Keratinocyte (primary cell): ENCODE measurements at regions not wholly inside any gene's neighbourhood (a gene's known extent, or its start where the extent isn't known, plus 50 kb on each side); places are given as distances from the start of the nearest gene placed in this dataset.

Experiments used
- DNase-seq: peaks from one replicate; pipeline ENCODE4 v3.0.0-alpha.2; 2011; ENCODE audit warnings: low read depth, missing footprints, low spot score
- FAIRE-seq: peaks from 2 replicates; lab custom pipeline; 2011; peaks lifted over from hg19 to GRCh38; lab: Jason Lieb, UNC
- H2AFZ ChIP-seq: 2 replicates; pipeline ENCODE4 v1.6.0; 2012; ENCODE audit warnings: low read length, control low read depth, inconsistent platforms; ENCODE audit not compliant: control insufficient read depth
- H3K27ac ChIP-seq: 2 replicates; pipeline ENCODE4 v1.5.1; 2011; ENCODE audit warnings: low read length; ENCODE audit not compliant: control insufficient read depth, insufficient read depth
- H3K27me3 ChIP-seq: 3 replicates; pipeline ENCODE4 v1.6.0; 2011; ENCODE audit warnings: low read length; ENCODE audit not compliant: control insufficient read depth, insufficient read depth; ENCODE audit errors: extremely low read depth
- H3K36me3 ChIP-seq, 2 experiments: 2 replicates in 1 of 2; 3 replicates in 1 of 2; pipeline ENCODE4 v1.5.1; 2011; ENCODE audit warnings: low read length in 2 of 2, mild to moderate bottlenecking in 1 of 2; ENCODE audit not compliant: control insufficient read depth in 2 of 2, insufficient read depth in 2 of 2; ENCODE audit errors: extremely low read depth in 1 of 2
- H3K4me1 ChIP-seq: 3 replicates; pipeline ENCODE4 v1.5.1; 2011; ENCODE audit warnings: low read length; ENCODE audit not compliant: control insufficient read depth, insufficient read depth; ENCODE audit errors: extremely low read depth
- H3K4me2 ChIP-seq: 3 replicates; pipeline ENCODE4 v1.6.0; 2011; ENCODE audit warnings: low read depth, low read length; ENCODE audit not compliant: control insufficient read depth, insufficient read depth; ENCODE audit errors: extremely low read depth
- H3K4me3 ChIP-seq, 3 experiments: fragments of 200-600 bp in 1 of 3; sonication (generic) in 1 of 3; 2 replicates in 2 of 3; 3 replicates in 1 of 3; pipeline ENCODE4 v1.5.1; 2011 to 2016; ENCODE audit warnings: low read length in 3 of 3, mild to moderate bottlenecking in 3 of 3, control low read depth in 2 of 3, inconsistent platforms in 1 of 3, low read depth in 1 of 3, mixed read lengths in 1 of 3, mixed run types in 1 of 3, moderate library complexity in 1 of 3; ENCODE audit not compliant: control insufficient read depth in 2 of 3, insufficient read depth in 2 of 3; ENCODE audit errors: extremely low read depth in 1 of 3
- H3K79me2 ChIP-seq: 2 replicates; pipeline ENCODE4 v1.6.0; 2012; ENCODE audit warnings: low read length; ENCODE audit not compliant: control insufficient read depth, insufficient read depth
- H3K9ac ChIP-seq: 3 replicates; pipeline ENCODE4 v1.6.0; 2011; ENCODE audit warnings: low read length; ENCODE audit not compliant: control insufficient read depth, insufficient read depth; ENCODE audit errors: extremely low read depth
- H3K9me1 ChIP-seq: 3 replicates; pipeline ENCODE4 v1.6.0; 2011; ENCODE audit warnings: low read length; ENCODE audit not compliant: control insufficient read depth, insufficient read depth; ENCODE audit errors: extremely low read depth
- H3K9me3 ChIP-seq: 2 replicates; pipeline ENCODE4 v1.5.1; 2012; ENCODE audit warnings: low read depth, low read length; ENCODE audit not compliant: control insufficient read depth
- H4K20me1 ChIP-seq: 3 replicates; pipeline ENCODE4 v1.6.0; 2011; ENCODE audit warnings: low read length; ENCODE audit not compliant: control insufficient read depth, insufficient read depth; ENCODE audit errors: extremely low read depth
- CTCF ChIP-seq, 3 experiments: IDR thresholded peaks in 1 of 3; conservative IDR thresholded peaks in 1 of 3; optimal IDR thresholded peaks in 1 of 3; 2 replicates in 2 of 3; 3 replicates in 1 of 3; pipeline versions ENCODE3 to v1.5.1; 2011; ENCODE audit warnings: low read length in 3 of 3, mild to moderate bottlenecking in 3 of 3, moderate library complexity in 2 of 3, control low read depth in 1 of 3, inconsistent platforms in 1 of 3; ENCODE audit not compliant: insufficient read depth in 2 of 3; ENCODE audit errors: extremely low read depth in 1 of 3
- EZH2 ChIP-seq: IDR thresholded peaks from one replicate; pipeline ENCODE4 v1.6.1; 2012; ENCODE audit warnings: inconsistent platforms, mild to moderate bottlenecking, low read length, moderate library complexity
- dilution Hi-C: fragments of 300-500 bp; cut with MboI; formaldehyde crosslinking; loops from one replicate; pipeline ENCODE4 v1.7.0; 2020; ENCODE audit warnings: low sequenced_read_pairs; ENCODE audit not compliant: extremely low pct_ligation_motif_present

DNA sequence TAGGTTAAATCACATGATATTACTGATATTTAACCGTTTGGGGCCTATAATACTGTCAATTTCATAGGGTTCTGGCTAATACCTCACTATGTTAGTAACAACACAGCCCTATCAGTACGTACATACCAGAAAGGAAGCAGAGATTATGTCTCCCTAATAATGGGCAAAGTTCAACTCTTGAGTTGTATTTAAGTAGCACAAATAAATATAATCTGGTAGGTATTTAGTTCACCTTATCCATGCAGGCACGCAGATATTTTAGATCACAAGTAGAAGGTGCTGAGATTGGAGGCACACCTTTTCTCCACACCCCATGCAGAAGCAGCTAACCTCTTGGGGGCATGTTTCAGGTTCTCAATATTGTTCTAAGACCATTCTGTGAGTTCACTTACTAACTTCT is 118.9 kb downstream of the IRS1 start:
- Histone ChIP-seq H3K36me3 (no peaks in the 10 kb centered on the region), H3K27ac (no peak overlapping the region), H3K4me2 (no peak overlapping the region), H3K9ac (no peak overlapping the region), H3K9me1 (no peaks in the 10 kb centered on the region), H4K20me1 (no peaks in the 10 kb centered on the region), H2AFZ (no peak overlapping the region), H3K4me3 (no peak overlapping the region), H3K4me1 (peaks cover 19% of the 10 kb centered on the region), H3K9me3 (no peaks in the 10 kb centered on the region), H3K27me3 (no peaks in the 10 kb centered on the region), H3K79me2 (no peaks in the 10 kb centered on the region)
- FAIRE-seq (no peak), DNase-seq (no peak)
- TF ChIP-seq CTCF (optimal IDR thresholded peaks at IDR 0.05 in 1 of 3, IDR thresholded peaks at IDR 0.05 in 1 of 3, conservative IDR thresholded peaks at IDR 0.05 in 1 of 3; ENCODE audit: extremely low read depth in 1 of 3, insufficient read depth in 2 of 3, low read length in 3 of 3) (no peak), EZH2 (no peak)
- dilution Hi-C loops: no loop called here

DNA sequence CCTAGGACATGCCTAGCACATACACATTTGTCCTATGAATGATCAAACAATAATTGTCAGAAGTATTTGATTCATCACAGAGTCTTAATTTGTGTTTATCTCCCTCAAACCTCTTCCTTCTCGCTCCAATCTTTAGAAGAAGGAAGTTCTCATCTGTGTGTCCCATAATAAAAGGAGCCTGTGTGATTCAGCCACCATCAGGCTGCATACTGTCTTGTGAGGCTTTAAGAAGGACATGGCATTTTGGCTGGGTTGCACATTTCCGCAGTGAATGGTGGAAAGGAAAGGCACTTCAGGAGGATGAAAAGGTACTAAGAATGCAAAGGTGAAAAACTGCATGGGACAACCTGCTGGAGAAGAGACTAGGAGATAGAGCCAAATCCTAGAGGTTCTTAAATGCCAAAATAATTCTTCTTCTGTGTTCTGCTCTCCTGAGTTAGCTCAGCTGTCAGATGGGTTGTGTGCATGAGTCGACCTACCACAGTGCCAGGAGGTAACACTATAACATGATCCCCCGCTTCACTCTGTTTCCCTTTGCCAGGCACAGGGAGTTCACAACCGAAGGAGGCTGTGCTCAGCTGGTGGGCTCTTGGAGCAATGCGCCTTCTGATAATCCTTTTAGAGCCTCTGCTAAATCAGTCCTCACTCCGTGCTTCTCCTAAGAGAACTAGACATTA is 120.1 kb downstream of the IRS1 start:
- DNase-seq (no peak), FAIRE-seq (no peak)
- Histone ChIP-seq H3K9me3 (no peaks in the 10 kb centered on the region), H2AFZ (no peak overlapping the region), H3K4me2 (no peak overlapping the region), H3K4me1 (peaks cover 19% of the 10 kb centered on the region), H4K20me1 (no peaks in the 10 kb centered on the region), H3K27ac (no peak overlapping the region), H3K36me3 (no peaks in the 10 kb centered on the region), H3K9me1 (no peaks in the 10 kb centered on the region), H3K4me3 (no peak overlapping the region), H3K9ac (no peak overlapping the region), H3K79me2 (no peaks in the 10 kb centered on the region), H3K27me3 (no peaks in the 10 kb centered on the region)
- TF ChIP-seq EZH2 (no peak), CTCF (optimal IDR thresholded peaks at IDR 0.05 in 1 of 3, IDR thresholded peaks at IDR 0.05 in 1 of 3, conservative IDR thresholded peaks at IDR 0.05 in 1 of 3; ENCODE audit: extremely low read depth in 1 of 3, insufficient read depth in 2 of 3, low read length in 3 of 3) (no peak)
- dilution Hi-C loops: no loop called here
